NCI-H2029 (cell line): ENCODE measurements at regions not wholly inside any gene's neighbourhood (a gene's known extent, or its start where the extent isn't known, plus 50 kb on each side); places are given as distances from the start of the nearest gene placed in this dataset.

Source experiments
- DNase-seq: peaks from one replicate; lab custom pipeline; 2025; lab: John Stamatoyannopoulos, UW

DNA sequence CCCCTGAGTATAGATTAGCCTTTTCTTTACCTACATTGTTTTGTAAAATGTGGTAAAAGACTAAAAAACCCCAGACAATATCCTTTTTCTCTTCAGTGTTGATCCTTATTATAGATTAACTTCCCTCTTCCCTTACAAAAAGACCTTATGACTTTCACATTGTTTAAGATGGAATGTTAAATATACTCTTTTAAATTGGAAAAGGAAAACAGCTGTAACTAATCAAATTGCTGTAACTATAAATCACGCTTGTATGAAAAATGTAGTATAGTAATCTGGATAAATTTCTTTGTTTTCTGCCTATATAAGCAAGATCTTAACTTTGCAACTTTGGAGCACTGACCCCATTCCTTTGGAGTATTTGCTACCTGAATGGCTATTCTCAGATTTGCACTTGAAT, 383.1 kb downstream of the FAM170A start:
- DNase-seq: no peak

DNA sequence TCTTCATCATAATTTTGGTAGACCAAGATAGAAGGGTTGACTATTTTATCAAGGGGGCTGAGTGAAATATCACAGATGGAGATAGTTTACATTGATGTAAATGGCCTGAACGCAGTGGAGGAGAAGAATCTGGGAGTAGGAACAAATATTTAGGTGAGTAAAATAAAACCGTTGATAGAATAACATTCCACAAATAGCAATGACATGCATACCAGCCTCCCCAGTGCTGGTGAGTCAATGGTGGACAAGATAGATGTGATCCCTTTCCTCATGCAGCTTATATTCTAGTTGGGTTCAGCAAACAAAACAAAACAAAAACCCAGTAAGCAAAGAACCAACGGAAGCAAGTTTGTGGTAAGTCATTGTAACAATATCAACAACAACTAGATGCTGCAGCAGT, 385.2 kb downstream of the FAM170A start:
- no peak for DNase-seq

GRCh38 chr5:120016717-120017382, 387.5 kb downstream of the FAM170A start:
- no peak for DNase-seq

- no peak for DNase-seq
Observed at GRCh38 chr5:120017513-120017912, 388.2 kb downstream of the FAM170A start.

DNA sequence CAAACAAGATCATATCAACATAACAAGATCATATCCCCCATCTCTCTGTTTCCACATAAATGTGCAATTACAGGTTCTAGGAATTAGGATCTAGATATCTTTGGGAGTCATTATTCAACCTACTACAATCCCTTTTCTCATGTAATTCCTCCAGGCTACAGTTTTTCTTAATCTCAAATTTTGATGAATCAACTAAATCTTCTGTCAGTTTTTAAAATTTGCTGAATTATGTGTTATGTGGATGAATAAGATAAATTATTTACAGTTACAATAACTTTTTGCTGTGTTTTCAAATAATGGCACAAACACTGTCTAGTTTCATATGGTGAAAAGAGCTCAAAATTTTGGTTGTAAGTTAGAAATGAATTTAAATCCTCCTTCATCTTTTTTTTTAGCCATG, 405.8 kb downstream of the FAM170A start:
- no peak for DNase-seq

- DNase-seq: no peak
Observed at GRCh38 chr5:120035815-120036577, 406.6 kb downstream of the FAM170A start.

DNA sequence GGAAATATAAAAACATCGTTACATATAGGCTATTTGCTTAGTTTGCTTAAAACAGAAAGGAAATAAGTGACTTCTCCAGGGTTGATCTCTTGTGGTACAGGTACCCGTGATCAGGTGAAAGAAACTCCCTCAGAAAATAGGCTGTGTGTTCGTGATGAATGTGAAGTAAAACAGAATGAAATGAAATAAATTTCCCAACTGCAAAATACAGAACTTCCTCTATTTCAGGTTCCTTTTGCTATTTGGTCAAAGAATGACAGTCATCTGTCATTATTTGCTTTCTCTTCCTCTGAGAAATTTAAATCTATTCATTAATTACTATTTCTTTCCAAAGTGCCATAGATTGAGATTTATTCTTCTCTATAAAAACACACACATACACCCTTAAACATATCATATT, 408.1 kb downstream of the FAM170A start:
- no peak for DNase-seq

GRCh38 chr5:120039111-120039510, 409.8 kb downstream of the FAM170A start:
- DNase-seq: no peak

- DNase-seq: no peak
Observed at GRCh38 chr5:120043431-120043830, 414.1 kb downstream of the FAM170A start.

GRCh38 chr5:120052916-120053828, 410.9 kb upstream of the PRR16 start:
- no peak for DNase-seq

- no peak for DNase-seq
Observed at GRCh38 chr5:120053841-120054240, 410.3 kb upstream of the PRR16 start.

DNA sequence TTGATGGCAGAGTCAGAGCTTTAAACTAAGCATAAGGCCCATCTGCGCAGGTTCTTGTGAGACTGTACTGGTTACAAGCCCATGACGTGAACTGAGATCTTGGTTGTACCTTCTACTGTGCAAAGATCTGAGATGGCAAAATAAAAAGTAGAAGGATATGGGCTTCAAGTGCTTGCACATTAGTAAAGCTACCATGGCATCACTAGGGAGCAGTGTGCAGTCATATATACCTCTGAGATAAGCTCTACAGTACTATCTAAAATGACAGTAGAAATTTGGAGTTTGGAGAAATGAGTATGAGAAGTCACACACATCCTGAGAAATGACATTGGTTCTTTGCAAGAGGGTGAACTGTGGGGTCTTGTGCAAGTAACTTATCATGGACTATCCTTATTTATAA, 408.2 kb upstream of the PRR16 start:
- DNase-seq: no peak

DNA sequence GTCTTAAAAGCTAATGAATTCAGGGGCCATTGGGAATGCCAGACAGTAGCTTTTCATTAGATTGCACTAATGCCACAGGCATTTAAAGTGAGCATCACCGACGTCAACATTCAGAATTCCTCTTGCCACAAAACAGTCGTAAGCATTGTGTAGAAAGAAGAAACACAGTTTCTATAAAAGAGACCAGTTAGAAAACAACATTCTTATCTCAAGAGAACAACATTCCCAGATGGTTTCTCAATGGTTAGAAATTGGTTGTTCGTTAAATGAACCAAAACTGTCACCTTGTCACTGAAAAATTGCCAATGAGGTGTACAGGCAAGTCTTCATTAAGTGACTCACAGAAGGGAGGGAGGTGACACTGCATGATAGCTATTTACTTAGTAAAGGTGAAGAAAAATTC, 401.6 kb upstream of the PRR16 start:
- DNase-seq: no peak

DNA sequence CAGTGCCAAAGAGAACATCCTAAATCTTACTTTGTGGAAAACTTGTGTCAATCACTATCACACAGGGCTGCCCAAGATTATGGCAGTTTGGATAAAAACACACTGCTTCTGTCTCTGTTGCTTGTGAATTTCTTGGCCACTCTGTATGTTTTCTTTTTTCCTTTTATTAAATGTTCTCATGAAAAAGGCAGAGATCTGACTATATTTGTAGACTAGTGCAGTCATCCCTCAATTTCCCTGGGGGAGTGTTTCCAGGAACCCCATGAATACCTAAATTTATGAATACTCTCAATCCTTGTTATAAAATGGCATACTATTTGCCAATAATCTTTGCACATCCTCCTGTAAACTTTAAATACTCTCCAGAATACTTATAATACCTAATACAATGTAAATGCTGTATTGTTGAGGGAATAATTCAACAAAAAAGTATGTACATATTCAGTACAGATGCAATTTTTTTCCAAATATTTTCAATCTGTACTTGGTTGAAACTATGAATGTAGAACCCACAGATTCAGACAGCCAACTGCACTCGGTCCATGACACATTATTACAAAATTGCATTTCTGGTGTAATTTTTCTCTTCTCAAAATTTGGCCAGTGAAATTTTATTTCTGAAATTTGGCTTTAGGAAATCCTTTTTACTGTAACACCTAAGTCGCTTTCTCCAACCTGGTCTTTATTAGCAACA, 391.9 kb upstream of the PRR16 start:
- no peak for DNase-seq

DNA sequence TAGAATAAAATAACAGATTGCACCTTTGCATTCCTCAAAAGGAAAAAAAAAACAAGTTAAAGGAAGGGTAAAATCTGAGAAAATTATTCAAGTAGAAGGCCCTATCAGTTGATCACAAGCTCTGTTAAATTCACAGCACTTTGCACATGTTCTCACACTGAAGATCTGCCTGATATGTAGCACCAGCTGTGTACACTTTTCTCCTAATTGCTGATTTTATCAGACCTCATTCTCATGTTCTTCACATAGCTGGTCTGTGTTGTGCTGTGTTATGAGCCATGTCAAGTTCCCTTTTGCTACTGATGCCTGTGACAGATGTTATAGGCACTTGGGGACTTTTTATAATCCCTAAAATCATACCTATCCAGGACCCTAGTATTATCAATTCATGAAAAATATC, 390.4 kb upstream of the PRR16 start:
- no peak for DNase-seq

- DNase-seq: no peak
Observed at GRCh38 chr5:120080781-120081180, 383.3 kb upstream of the PRR16 start.

DNA sequence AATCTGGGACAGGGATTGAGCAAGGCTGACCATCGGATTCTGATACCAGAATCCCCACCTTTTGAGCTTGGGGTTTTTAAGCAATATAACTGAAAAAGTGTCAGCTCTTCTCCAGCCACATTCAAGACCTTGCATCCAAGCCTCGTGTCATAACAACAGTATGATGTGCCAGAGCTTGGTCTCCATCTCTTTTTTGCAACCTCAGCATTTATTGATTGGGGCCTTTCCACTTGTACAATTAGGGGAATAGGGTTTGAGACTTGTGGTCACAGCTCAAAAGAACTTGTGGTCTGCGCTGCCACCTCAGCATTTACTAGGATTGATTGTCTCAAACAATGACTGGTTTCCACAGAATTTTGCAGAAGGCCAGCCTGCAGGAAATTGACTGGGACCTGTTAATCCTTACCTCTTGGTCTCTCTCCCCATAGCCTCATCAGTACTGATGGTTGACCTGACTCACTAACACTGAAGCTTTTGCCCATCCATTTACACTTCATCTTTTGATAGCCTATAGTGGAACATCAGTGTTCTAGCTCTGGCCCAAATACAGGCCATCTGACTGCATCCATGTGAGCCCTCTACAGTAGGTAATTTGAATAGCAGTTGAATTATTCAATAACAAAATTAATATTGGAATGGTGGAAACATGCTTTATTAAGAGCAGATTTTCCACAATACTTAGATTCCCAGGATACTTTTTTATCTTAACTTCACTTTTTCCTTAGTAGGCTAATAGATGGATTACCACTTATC, 381.6 kb upstream of the PRR16 start:
- DNase-seq: no peak

DNA sequence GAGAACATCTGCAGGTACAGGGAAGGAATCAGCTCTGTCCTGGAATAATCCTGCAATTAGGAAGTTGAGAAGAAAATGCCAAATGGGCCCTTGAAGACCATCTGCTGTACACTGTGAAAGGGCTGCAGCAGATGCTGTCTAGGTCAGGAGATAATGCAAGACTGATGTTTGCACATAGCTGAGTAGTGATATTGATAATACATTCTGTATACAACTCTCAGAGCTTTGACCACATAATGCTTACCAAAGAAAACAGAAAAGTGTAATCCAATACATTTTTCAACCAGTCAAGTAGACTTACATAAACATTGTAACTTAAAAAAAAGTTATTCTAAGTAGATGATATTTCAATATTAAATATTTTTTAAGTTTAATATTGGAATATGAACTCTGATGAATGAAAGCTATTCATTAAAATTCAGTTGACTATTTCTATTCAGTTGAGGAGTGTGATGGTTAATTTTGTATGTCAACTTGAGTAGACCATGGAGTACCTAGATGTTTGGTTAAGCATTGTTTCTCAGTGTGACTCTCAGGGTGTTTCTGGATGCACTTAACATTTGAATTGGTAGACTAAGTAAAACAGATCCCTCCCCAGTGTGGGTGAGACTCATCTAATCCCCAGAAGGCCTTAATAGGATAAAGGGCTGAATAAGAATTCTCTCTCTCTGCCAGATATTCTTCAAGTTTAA, 380.1 kb upstream of the PRR16 start:
- DNase-seq: peak; percentile 10

DNA sequence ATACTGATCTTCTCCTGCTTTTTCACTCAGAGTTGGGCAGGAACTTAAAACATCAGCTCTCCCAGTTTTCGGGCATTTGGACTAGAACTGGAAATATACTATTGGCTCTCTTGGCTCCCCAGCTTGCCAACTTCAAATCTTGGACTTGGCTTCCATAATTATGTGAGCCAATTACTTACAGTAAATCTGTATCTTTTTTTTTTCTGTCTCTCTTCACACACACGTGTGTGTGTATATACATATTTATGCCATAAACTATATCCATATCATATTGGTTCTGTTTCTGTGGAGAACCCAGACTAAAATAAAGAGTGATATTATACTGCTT, 379.6 kb upstream of the PRR16 start:
- DNase-seq: no peak

GRCh38 chr5:120086081-120086480, 378.0 kb upstream of the PRR16 start:
- no peak for DNase-seq

DNA sequence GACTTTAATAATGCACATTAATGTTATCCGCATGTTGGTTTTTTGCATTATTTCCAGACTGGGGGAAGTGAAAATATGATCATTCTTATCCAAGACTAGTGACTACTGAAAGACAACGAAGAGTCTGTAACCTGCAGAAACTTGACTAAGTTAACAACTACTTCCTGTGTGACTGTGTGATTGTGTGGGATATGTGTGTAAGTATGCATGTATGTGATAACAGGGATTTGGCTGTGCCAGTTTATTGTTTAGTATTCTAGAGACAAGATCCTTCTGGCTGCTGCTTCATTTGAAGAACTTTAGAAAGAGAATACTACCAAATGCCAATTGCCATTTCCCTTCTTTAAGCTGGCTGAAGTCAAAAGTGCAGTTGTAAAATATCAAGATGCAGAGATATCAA, 375.7 kb upstream of the PRR16 start:
- DNase-seq: no peak
